ENCODE measurements at regions not wholly inside any gene's neighbourhood (a gene's known extent, or its start where the extent isn't known, plus 50 kb on each side); places are given as distances from the start of the nearest gene placed in this dataset.

DNA sequence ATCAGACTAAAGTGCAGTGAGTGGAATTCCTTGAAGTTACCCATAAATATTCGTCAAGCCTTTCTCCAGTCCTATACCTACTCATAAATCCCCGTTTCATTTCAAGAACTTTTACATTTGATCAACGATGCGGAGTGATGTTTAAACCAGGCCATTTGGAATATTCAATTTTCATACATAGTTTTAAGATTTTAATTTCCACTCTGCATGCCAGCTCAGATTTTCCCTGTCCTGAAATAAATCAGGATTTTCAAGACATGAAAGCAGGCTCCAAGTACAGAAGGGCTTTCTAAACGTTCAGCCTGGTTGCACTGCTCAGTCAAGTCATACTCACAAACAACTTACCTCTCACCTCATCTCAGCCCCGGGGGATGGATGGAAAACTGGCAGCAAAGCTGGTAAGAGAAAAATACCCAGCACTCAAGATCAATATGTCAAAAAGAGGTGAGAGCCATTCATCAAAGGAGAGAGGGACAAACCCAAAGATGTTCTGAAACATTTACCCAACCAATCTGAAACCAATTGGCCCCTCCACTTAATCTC is 418.5 kb downstream of the PLPP3 start:
- TF ChIP-seq, protein P1, sequence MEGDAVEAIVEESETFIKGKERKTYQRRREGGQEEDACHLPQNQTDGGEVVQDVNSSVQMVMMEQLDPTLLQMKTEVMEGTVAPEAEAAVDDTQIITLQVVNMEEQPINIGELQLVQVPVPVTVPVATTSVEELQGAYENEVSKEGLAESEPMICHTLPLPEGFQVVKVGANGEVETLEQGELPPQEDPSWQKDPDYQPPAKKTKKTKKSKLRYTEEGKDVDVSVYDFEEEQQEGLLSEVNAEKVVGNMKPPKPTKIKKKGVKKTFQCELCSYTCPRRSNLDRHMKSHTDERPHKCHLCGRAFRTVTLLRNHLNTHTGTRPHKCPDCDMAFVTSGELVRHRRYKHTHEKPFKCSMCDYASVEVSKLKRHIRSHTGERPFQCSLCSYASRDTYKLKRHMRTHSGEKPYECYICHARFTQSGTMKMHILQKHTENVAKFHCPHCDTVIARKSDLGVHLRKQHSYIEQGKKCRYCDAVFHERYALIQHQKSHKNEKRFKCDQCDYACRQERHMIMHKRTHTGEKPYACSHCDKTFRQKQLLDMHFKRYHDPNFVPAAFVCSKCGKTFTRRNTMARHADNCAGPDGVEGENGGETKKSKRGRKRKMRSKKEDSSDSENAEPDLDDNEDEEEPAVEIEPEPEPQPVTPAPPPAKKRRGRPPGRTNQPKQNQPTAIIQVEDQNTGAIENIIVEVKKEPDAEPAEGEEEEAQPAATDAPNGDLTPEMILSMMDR (conservative IDR thresholded peaks at IDR 0.05; ENCODE audit: low read depth, low read length), result no peak
- TF ChIP-seq EZH2phosphoT487 (IDR thresholded peaks at IDR 0.05; ENCODE audit: borderline replicate concordance, low read length) (no peak), EZH2 (IDR thresholded peaks at IDR 0.05; ENCODE audit: low read length, unreplicated experiment) (no peak)
